Neural progenitor cell (in vitro differentiated cells): ENCODE measurements at regions not wholly inside any gene's neighbourhood (a gene's known extent, or its start where the extent isn't known, plus 50 kb on each side); places are given as distances from the start of the nearest gene placed in this dataset.

Source experiments
- DNase-seq: peaks from one replicate; pipeline ENCODE4 v3.0.0-alpha.2; 2016; ENCODE audit warnings: low spot score
- H2AFZ ChIP-seq: fragments of 200-600 bp; sonication (generic); replicated peaks from 2 replicates; pipeline ENCODE4 v1.6.1; 2016; ENCODE audit warnings: antibody characterized with exemption
- H3F3A ChIP-seq: fragments of 200-600 bp; sonication (generic); 2 replicates; pipeline ENCODE4 v1.6.1; 2016; ENCODE audit warnings: antibody characterized with exemption, low read depth
- H3K27ac ChIP-seq: fragments of 200-600 bp; sonication (generic); 2 replicates; pipeline ENCODE4 v1.5.1; 2016; ENCODE audit warnings: mild to moderate bottlenecking
- H3K27me3 ChIP-seq: fragments of 200-600 bp; sonication (generic); 2 replicates; pipeline ENCODE4 v1.6.1; 2016; ENCODE audit warnings: mild to moderate bottlenecking, moderate library complexity
- H3K36me3 ChIP-seq: fragments of 200-600 bp; sonication (generic); 2 replicates; pipeline ENCODE4 v1.5.1; 2016
- H3K4me1 ChIP-seq: fragments of 200-600 bp; sonication (generic); 2 replicates; pipeline ENCODE4 v1.6.1; 2016; ENCODE audit warnings: mixed run types
- H3K4me2 ChIP-seq: fragments of 200-600 bp; sonication (generic); 2 replicates; pipeline ENCODE4 v1.6.1; 2016
- H3K4me3 ChIP-seq: fragments of 200-600 bp; sonication (generic); 2 replicates; pipeline ENCODE4 v1.5.1; 2016
- H3K79me2 ChIP-seq: fragments of 200-600 bp; sonication (generic); 2 replicates; pipeline ENCODE4 v1.6.1; 2016; ENCODE audit warnings: low read depth
- H3K9ac ChIP-seq: fragments of 200-600 bp; sonication (generic); 2 replicates; pipeline ENCODE4 v1.6.1; 2016
- H3K9me3 ChIP-seq: fragments of 200-600 bp; sonication (generic); 2 replicates; pipeline ENCODE4 v1.5.1; 2016; ENCODE audit warnings: low read depth
- H4K20me1 ChIP-seq: fragments of 200-600 bp; sonication (generic); 2 replicates; pipeline ENCODE4 v1.6.1; 2016; ENCODE audit warnings: low read depth
- H3K27ac Mint-ChIP-seq: 3 replicates; pipeline ENCODE4 v1.8.0; 2021; ENCODE audit warnings: mixed read lengths
- H3K27me3 Mint-ChIP-seq: 2 replicates; pipeline ENCODE4 v1.8.0; 2022; ENCODE audit warnings: low read depth, mild to moderate bottlenecking, inconsistent platforms, moderate library complexity, mixed read lengths; ENCODE audit not compliant: insufficient read depth
- H3K36me3 Mint-ChIP-seq: 3 replicates; pipeline ENCODE4 v1.8.0; 2021; ENCODE audit warnings: mixed read lengths
- H3K4me1 Mint-ChIP-seq: 3 replicates; pipeline ENCODE4 v1.8.0; 2021; ENCODE audit warnings: mixed read lengths
- H3K4me3 Mint-ChIP-seq: 3 replicates; pipeline ENCODE4 v1.8.0; 2021; ENCODE audit warnings: mild to moderate bottlenecking, moderate library complexity, mixed read lengths
- H3K9me3 Mint-ChIP-seq: 3 replicates; pipeline ENCODE4 v1.8.0; 2020; ENCODE audit warnings: mixed read lengths
- CTCF ChIP-seq: fragments of 200-600 bp; sonication (generic); IDR thresholded peaks from 2 replicates; pipeline ENCODE4 v1.5.1; 2017; ENCODE audit warnings: antibody characterized with exemption, mild to moderate bottlenecking
- EZH2 ChIP-seq: fragments of 200-600 bp; sonication (generic); IDR thresholded peaks from 2 replicates; pipeline ENCODE4 v1.6.1; 2017; ENCODE audit warnings: antibody characterized with exemption, mild to moderate bottlenecking, moderate library complexity
- EZH2phosphoT487 ChIP-seq: fragments of 200-600 bp; sonication (generic); IDR thresholded peaks from 2 replicates; pipeline ENCODE4 v1.6.1; 2017; ENCODE audit warnings: antibody characterized with exemption

- peaks cover 2% of the 10 kb centered on the region for H3K27me3 Mint-ChIP-seq
- no peak overlapping the region for H3K4me3 Mint-ChIP-seq
- peaks cover 23% of the 10 kb centered on the region for H3K4me1 Mint-ChIP-seq
- TF ChIP-seq EZH2phosphoT487 (no peak), CTCF (no peak), EZH2 (no peak)
- H3K4me1 ChIP-seq, result no peaks in the 10 kb centered on the region
- H3K27ac Mint-ChIP-seq, result no peak overlapping the region
- H3K9me3 ChIP-seq, result no peaks in the 10 kb centered on the region
- no peak overlapping the region for H3K27ac ChIP-seq
- DNase-seq, result no peak
- no peaks in the 10 kb centered on the region for H3K36me3 ChIP-seq
- no peak overlapping the region for H3K9ac ChIP-seq
- no peaks in the 10 kb centered on the region for H3F3A ChIP-seq
- no peaks in the 10 kb centered on the region for H3K36me3 Mint-ChIP-seq
- H3K79me2 ChIP-seq, result no peaks in the 10 kb centered on the region
- H3K4me3 ChIP-seq, result no peak overlapping the region
- no peaks in the 10 kb centered on the region for H3K27me3 ChIP-seq
- H4K20me1 ChIP-seq, result no peaks in the 10 kb centered on the region
- H3K4me2 ChIP-seq, result no peak overlapping the region
- peaks cover 7% of the 10 kb centered on the region for H3K9me3 Mint-ChIP-seq
- no peak overlapping the region for H2AFZ ChIP-seq
Observed at GRCh38 chr16:73313950-73314349, 266.0 kb upstream of the ZFHX3 start.

- no peaks in the 10 kb centered on the region for H3K36me3 ChIP-seq
- TF ChIP-seq EZH2phosphoT487, result no peak
- no peak for TF ChIP-seq CTCF
- no peak for TF ChIP-seq EZH2
- H3K27ac ChIP-seq, result no peak overlapping the region
- peaks cover 7% of the 10 kb centered on the region for H3K9me3 Mint-ChIP-seq
- H3K9me3 ChIP-seq, result no peaks in the 10 kb centered on the region
- no peaks in the 10 kb centered on the region for H4K20me1 ChIP-seq
- no peak for DNase-seq
- no peaks in the 10 kb centered on the region for H3F3A ChIP-seq
- H3K27me3 ChIP-seq, result no peaks in the 10 kb centered on the region
- H3K36me3 Mint-ChIP-seq, result no peaks in the 10 kb centered on the region
- H3K27me3 Mint-ChIP-seq, result peaks cover 2% of the 10 kb centered on the region
- no peak overlapping the region for H3K4me3 ChIP-seq
- no peak overlapping the region for H3K9ac ChIP-seq
- H3K79me2 ChIP-seq, result no peaks in the 10 kb centered on the region
- H3K4me1 Mint-ChIP-seq, result peaks cover 14% of the 10 kb centered on the region
- H2AFZ ChIP-seq, result no peak overlapping the region
- H3K27ac Mint-ChIP-seq, result no peak overlapping the region
- no peak overlapping the region for H3K4me3 Mint-ChIP-seq
- no peaks in the 10 kb centered on the region for H3K4me1 ChIP-seq
- no peak overlapping the region for H3K4me2 ChIP-seq
Observed at GRCh38 chr16:73311857-73312723, 264.2 kb upstream of the ZFHX3 start.

GRCh38 chr16:73308771-73309170 is 260.8 kb upstream of the ZFHX3 start:
- H4K20me1 ChIP-seq, result no peaks in the 10 kb centered on the region
- H2AFZ ChIP-seq, result no peak overlapping the region
- Mint-ChIP-seq H3K36me3 (no peaks in the 10 kb centered on the region), H3K4me1 (peaks cover 19% of the 10 kb centered on the region), H3K27me3 (peaks cover 2% of the 10 kb centered on the region), H3K9me3 (no peaks in the 10 kb centered on the region), H3K27ac (no peak overlapping the region), H3K4me3 (no peak overlapping the region)
- no peak for DNase-seq
- no peaks in the 10 kb centered on the region for H3K4me1 ChIP-seq
- H3K27ac ChIP-seq, result no peak overlapping the region
- H3K9ac ChIP-seq, result no peak overlapping the region
- H3K9me3 ChIP-seq, result no peaks in the 10 kb centered on the region
- H3K79me2 ChIP-seq, result no peaks in the 10 kb centered on the region
- H3K4me2 ChIP-seq, result no peak overlapping the region
- H3K4me3 ChIP-seq, result no peak overlapping the region
- H3K27me3 ChIP-seq, result no peaks in the 10 kb centered on the region
- H3F3A ChIP-seq, result no peaks in the 10 kb centered on the region
- H3K36me3 ChIP-seq, result no peaks in the 10 kb centered on the region
- no peak for TF ChIP-seq EZH2phosphoT487
- TF ChIP-seq CTCF, result no peak
- TF ChIP-seq EZH2, result no peak
